ENCODE measurements at regions not wholly inside any gene's neighbourhood (a gene's known extent, or its start where the extent isn't known, plus 50 kb on each side); places are given as distances from the start of the nearest gene placed in this dataset.

GRCh38 chr18:60149316-60149715 is 223.3 kb downstream of the MC4R start:
- H3K4me2 ChIP-seq (ENCODE audit: low read length): no peak overlapping the region
- no peaks in the 10 kb centered on the region for H3K9me2 ChIP-seq (replicated peaks; ENCODE audit: low read length)
- intact Hi-C loops (cut with micrococcal nuclease): no loop called here
- no peak overlapping the region for H2AFZ ChIP-seq (ENCODE audit: low read length)
- TF ChIP-seq EZH2 (IDR thresholded peaks at IDR 0.05; ENCODE audit: low read length, unreplicated experiment): no peak
- TF ChIP-seq CTCF (conservative IDR thresholded peaks at IDR 0.05; ENCODE audit: low read depth, low read length): no peak
- no peak for TF ChIP-seq EZH2phosphoT487 (IDR thresholded peaks at IDR 0.05; ENCODE audit: borderline replicate concordance, low read length)
- POLR2A ChIA-PET (ENCODE audit: unreplicated experiment): no interaction called here
- CTCF ChIA-PET: no interaction called here
- H3K4me3 ChIP-seq (ENCODE audit: low read length): no peak overlapping the region
- ATAC-seq (no peak), DNase-seq (no peak)
- no peaks in the 10 kb centered on the region for H3K36me3 ChIP-seq (ENCODE audit: low read depth, low read length)
- H3F3A ChIP-seq (ENCODE audit: low read length, unreplicated experiment): no peaks in the 10 kb centered on the region
- no peak overlapping the region for H3K9ac ChIP-seq (ENCODE audit: low read length)
- H3K27me3 ChIP-seq (ENCODE audit: low read length): no peaks in the 10 kb centered on the region
- no TSS peak for BruUV-seq (replicated peaks)
- H4K20me1 ChIP-seq (ENCODE audit: low read length): no peaks in the 10 kb centered on the region
- H3K79me2 ChIP-seq (ENCODE audit: low read length): no peaks in the 10 kb centered on the region
- no peak overlapping the region for H3K27ac ChIP-seq (ENCODE audit: low read length)
- no peaks in the 10 kb centered on the region for H3K9me3 ChIP-seq (ENCODE audit: low read length)
- no peaks in the 10 kb centered on the region for H3K4me1 ChIP-seq (ENCODE audit: insufficient read depth, low read length)

GRCh38 chr18:60147323-60147722 is 225.3 kb downstream of the MC4R start:
- ChIA-PET CTCF (no interaction called here), POLR2A (ENCODE audit: unreplicated experiment) (interaction anchor here (0.6 kb wide), 1 partner anchor 247 kb away, joined by 3 read pairs; no protein-coding TSS in a partner anchor)
- DNase-seq: no peak
- Histone ChIP-seq H3K9ac (ENCODE audit: low read length) (no peak overlapping the region), H3K9me2 (replicated peaks; ENCODE audit: low read length) (no peaks in the 10 kb centered on the region), H3K4me3 (ENCODE audit: low read length) (no peak overlapping the region), H3K36me3 (ENCODE audit: low read depth, low read length) (no peaks in the 10 kb centered on the region), H3K27ac (ENCODE audit: low read length) (no peak overlapping the region), H2AFZ (ENCODE audit: low read length) (no peak overlapping the region), H3K9me3 (ENCODE audit: low read length) (no peaks in the 10 kb centered on the region), H3K4me2 (ENCODE audit: low read length) (no peak overlapping the region), H4K20me1 (ENCODE audit: low read length) (no peaks in the 10 kb centered on the region), H3K4me1 (ENCODE audit: insufficient read depth, low read length) (no peaks in the 10 kb centered on the region), H3F3A (ENCODE audit: low read length, unreplicated experiment) (no peaks in the 10 kb centered on the region), H3K27me3 (ENCODE audit: low read length) (no peaks in the 10 kb centered on the region), H3K79me2 (ENCODE audit: low read length) (no peaks in the 10 kb centered on the region)
- no peak for ATAC-seq
- BruUV-seq (replicated peaks): no TSS peak
- no peak for TF ChIP-seq EZH2phosphoT487 (IDR thresholded peaks at IDR 0.05; ENCODE audit: borderline replicate concordance, low read length)
- intact Hi-C loops (cut with micrococcal nuclease): no loop called here

GRCh38 chr18:60146220-60146960 is 226.2 kb downstream of the MC4R start:
- Histone ChIP-seq H3K4me2 (ENCODE audit: low read length) (no peak overlapping the region), H4K20me1 (ENCODE audit: low read length) (no peaks in the 10 kb centered on the region), H3K9me3 (ENCODE audit: low read length) (no peaks in the 10 kb centered on the region), H3K9ac (ENCODE audit: low read length) (no peak overlapping the region), H3K79me2 (ENCODE audit: low read length) (no peaks in the 10 kb centered on the region), H3K4me3 (ENCODE audit: low read length) (no peak overlapping the region), H3K27ac (ENCODE audit: low read length) (no peak overlapping the region), H3F3A (ENCODE audit: low read length, unreplicated experiment) (no peaks in the 10 kb centered on the region), H3K4me1 (ENCODE audit: insufficient read depth, low read length) (no peaks in the 10 kb centered on the region), H3K27me3 (ENCODE audit: low read length) (no peaks in the 10 kb centered on the region), H3K36me3 (ENCODE audit: low read depth, low read length) (no peaks in the 10 kb centered on the region), H2AFZ (ENCODE audit: low read length) (no peak overlapping the region), H3K9me2 (replicated peaks; ENCODE audit: low read length) (no peaks in the 10 kb centered on the region)
- intact Hi-C loops (cut with micrococcal nuclease): no loop called here
- ATAC-seq: no peak
- TF ChIP-seq CTCF (conservative IDR thresholded peaks at IDR 0.05; ENCODE audit: low read depth, low read length) (no peak), EZH2 (IDR thresholded peaks at IDR 0.05; ENCODE audit: low read length, unreplicated experiment) (no peak), EZH2phosphoT487 (IDR thresholded peaks at IDR 0.05; ENCODE audit: borderline replicate concordance, low read length) (no peak)
- no peak for DNase-seq
- ChIA-PET POLR2A (ENCODE audit: unreplicated experiment) (no interaction called here), CTCF (no interaction called here)
- no TSS peak for BruUV-seq (replicated peaks)
